OCI-LY7 (cell line): ENCODE measurements at regions not wholly inside any gene's neighbourhood (a gene's known extent, or its start where the extent isn't known, plus 50 kb on each side); places are given as distances from the start of the nearest gene placed in this dataset.

Experiments used
- BruUV-seq: library from RNA; stranded (reverse); fragments of 400-500 nt; replicated peaks from 2 replicates; lab custom pipeline; 2021; lab: Mats Ljungman, UMichigan
- CTCF ChIA-PET: fragments of 300-600 bp; sonication (Branson Sonifier 250); formaldehyde crosslinking; loops from one replicate; lab custom pipeline; 2022; ENCODE audit warnings: antibody characterized with exemption; ENCODE audit not compliant: unreplicated experiment; lab: Charles Lee
- POLR2A ChIA-PET: fragments of 300-600 bp; sonication (Branson Sonifier 250); formaldehyde crosslinking; loops from one replicate; lab custom pipeline; 2022; ENCODE audit warnings: antibody characterized with exemption; lab: Charles Lee
- DNase-seq: peaks from one replicate; pipeline ENCODE4 v3.0.0-alpha.2; 2015; ENCODE audit warnings: low spot score
- H2AFZ ChIP-seq: fragments of 200-600 bp; sonication (generic), shearing (Covaris generic); 2 replicates; pipeline ENCODE4 v1.6.1; 2014; ENCODE audit warnings: mild to moderate bottlenecking, antibody characterized with exemption, low read length, moderate library complexity
- H3K27ac ChIP-seq: fragments of 200-600 bp; sonication (generic); 2 replicates; pipeline ENCODE4 v1.5.1; 2014; ENCODE audit warnings: mixed run types, low read depth, mild to moderate bottlenecking, moderate library complexity, low read length, inconsistent platforms; ENCODE audit not compliant: poor library complexity, severe bottlenecking
- H3K36me3 ChIP-seq: fragments of 200-600 bp; sonication (generic); 2 replicates; pipeline ENCODE4 v1.6.1; 2014; ENCODE audit warnings: mild to moderate bottlenecking, antibody characterized with exemption, low read length, moderate library complexity, mixed read lengths; ENCODE audit not compliant: insufficient read depth
- H3K4me1 ChIP-seq: fragments of 200-600 bp; sonication (generic); 2 replicates; pipeline ENCODE4 v1.5.1; 2014; ENCODE audit warnings: mild to moderate bottlenecking, low read length; ENCODE audit not compliant: insufficient read depth, poor library complexity, severe bottlenecking
- H3K4me2 ChIP-seq: fragments of 200-600 bp; sonication (generic); 2 replicates; pipeline ENCODE4 v1.6.1; 2014; ENCODE audit warnings: mild to moderate bottlenecking, low read length
- H3K4me3 ChIP-seq: fragments of 200-600 bp; sonication (generic); 2 replicates; pipeline ENCODE4 v1.5.1; 2014; ENCODE audit warnings: mild to moderate bottlenecking, low read depth, low read length; ENCODE audit not compliant: poor library complexity, severe bottlenecking
- H3K79me2 ChIP-seq: fragments of 200-600 bp; sonication (generic); 2 replicates; pipeline ENCODE4 v1.6.1; 2016; ENCODE audit warnings: low read depth, mild to moderate bottlenecking, low read length, moderate library complexity, mixed read lengths; ENCODE audit not compliant: insufficient read depth
- H3K9me2 ChIP-seq: fragments of 200-600 bp; sonication (generic); 2 replicates; pipeline ENCODE4 v1.6.1; 2016; ENCODE audit warnings: mild to moderate bottlenecking, low read length, mixed read lengths; ENCODE audit not compliant: insufficient read depth
- H3K9me3 ChIP-seq: fragments of 200-600 bp; sonication (generic); 2 replicates; pipeline ENCODE4 v1.6.1; 2014; ENCODE audit warnings: mild to moderate bottlenecking, mixed run types, low read length, mixed read lengths
- H4K20me1 ChIP-seq: fragments of 200-600 bp; sonication (generic); 2 replicates; pipeline ENCODE4 v1.6.1; 2014; ENCODE audit warnings: mild to moderate bottlenecking, antibody characterized with exemption, low read length, moderate library complexity, mixed read lengths; ENCODE audit not compliant: insufficient read depth
- EZH2phosphoT487 ChIP-seq: fragments of 200-600 bp; sonication (generic); IDR thresholded peaks from 2 replicates; pipeline ENCODE4 v1.6.1; 2018; ENCODE audit warnings: low read depth, borderline replicate concordance, mild to moderate bottlenecking, mixed run types, antibody characterized with exemption, low read length, moderate library complexity, mixed read lengths
- intact Hi-C: fragments of 100-400 bp; cut with micrococcal nuclease; formaldehyde crosslinking; loops from one replicate; pipeline ENCODE4 v1.10.0; 2022; ENCODE audit not compliant: unreplicated experiment
- TF ChIP-seq, protein P1 (sequence below): fragments of 200-600 bp; sonication (generic); conservative IDR thresholded peaks from 2 replicates; pipeline ENCODE4 v1.5.1; 2014; ENCODE audit warnings: mild to moderate bottlenecking, antibody characterized with exemption, low read length, moderate library complexity, mixed read lengths

DNA sequence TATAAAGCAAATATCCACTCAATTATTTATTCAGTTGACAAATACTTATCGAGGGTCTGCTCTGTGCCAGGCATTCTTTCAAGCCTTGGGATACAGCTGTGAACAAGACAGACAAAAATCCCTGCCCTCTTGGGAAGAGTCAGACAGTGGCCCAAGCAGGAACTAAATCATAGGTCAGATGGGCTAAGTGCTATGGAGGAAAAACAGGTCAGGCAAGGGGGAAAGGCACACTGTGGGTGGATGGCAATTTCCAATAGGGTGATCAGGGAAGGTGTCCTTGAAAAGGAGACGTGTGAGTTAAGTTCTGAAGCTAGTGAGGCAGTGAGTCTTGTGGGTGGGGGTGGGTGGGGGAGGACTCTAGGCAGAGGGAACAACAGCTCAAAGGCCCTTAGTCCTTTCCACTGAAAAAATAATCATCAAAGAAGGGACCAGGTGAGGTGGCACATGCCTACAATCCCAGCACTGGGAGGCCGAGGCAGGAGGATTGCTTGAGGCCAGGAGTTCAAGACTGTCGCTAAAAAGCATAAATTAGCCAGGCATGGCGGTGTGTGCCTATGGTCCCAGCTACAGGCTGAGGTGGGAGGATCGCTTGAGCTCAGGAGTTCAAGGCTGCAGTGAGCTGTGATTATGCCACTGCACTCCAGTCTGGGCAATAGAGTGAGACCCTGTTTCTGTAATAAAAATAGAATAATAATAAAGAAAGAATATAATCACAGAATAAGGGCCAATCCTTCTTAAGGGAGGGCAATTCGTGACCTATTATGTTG lies 95.2 kb upstream of the CPEB4 start:
- Histone ChIP-seq H3K4me3 (no peak overlapping the region), H2AFZ (no peak overlapping the region), H3K9me2 (no peaks in the 10 kb centered on the region), H3K79me2 (no peaks in the 10 kb centered on the region), H3K27ac (no peak overlapping the region), H4K20me1 (no peaks in the 10 kb centered on the region), H3K36me3 (no peaks in the 10 kb centered on the region), H3K9me3 (no peaks in the 10 kb centered on the region), H3K4me1 (peaks cover 51% of the 10 kb centered on the region), H3K4me2 (no peak overlapping the region)
- intact Hi-C loops: no loop called here
- no peak for DNase-seq
- ChIA-PET CTCF (interaction anchor here (0.6 kb wide), 1 partner anchor 15 kb away, joined by 3 read pairs; no protein-coding TSS in a partner anchor), POLR2A (interaction anchor here (0.7 to 1.4 kb wide), 5 partner anchors 17 to 1569 kb away, joined by 3 to 5 read pairs (median 3); no protein-coding TSS in a partner anchor)
- TF ChIP-seq, protein P1, sequence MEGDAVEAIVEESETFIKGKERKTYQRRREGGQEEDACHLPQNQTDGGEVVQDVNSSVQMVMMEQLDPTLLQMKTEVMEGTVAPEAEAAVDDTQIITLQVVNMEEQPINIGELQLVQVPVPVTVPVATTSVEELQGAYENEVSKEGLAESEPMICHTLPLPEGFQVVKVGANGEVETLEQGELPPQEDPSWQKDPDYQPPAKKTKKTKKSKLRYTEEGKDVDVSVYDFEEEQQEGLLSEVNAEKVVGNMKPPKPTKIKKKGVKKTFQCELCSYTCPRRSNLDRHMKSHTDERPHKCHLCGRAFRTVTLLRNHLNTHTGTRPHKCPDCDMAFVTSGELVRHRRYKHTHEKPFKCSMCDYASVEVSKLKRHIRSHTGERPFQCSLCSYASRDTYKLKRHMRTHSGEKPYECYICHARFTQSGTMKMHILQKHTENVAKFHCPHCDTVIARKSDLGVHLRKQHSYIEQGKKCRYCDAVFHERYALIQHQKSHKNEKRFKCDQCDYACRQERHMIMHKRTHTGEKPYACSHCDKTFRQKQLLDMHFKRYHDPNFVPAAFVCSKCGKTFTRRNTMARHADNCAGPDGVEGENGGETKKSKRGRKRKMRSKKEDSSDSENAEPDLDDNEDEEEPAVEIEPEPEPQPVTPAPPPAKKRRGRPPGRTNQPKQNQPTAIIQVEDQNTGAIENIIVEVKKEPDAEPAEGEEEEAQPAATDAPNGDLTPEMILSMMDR: no peak
- no peak for TF ChIP-seq EZH2phosphoT487
- no TSS peak for BruUV-seq

DNA sequence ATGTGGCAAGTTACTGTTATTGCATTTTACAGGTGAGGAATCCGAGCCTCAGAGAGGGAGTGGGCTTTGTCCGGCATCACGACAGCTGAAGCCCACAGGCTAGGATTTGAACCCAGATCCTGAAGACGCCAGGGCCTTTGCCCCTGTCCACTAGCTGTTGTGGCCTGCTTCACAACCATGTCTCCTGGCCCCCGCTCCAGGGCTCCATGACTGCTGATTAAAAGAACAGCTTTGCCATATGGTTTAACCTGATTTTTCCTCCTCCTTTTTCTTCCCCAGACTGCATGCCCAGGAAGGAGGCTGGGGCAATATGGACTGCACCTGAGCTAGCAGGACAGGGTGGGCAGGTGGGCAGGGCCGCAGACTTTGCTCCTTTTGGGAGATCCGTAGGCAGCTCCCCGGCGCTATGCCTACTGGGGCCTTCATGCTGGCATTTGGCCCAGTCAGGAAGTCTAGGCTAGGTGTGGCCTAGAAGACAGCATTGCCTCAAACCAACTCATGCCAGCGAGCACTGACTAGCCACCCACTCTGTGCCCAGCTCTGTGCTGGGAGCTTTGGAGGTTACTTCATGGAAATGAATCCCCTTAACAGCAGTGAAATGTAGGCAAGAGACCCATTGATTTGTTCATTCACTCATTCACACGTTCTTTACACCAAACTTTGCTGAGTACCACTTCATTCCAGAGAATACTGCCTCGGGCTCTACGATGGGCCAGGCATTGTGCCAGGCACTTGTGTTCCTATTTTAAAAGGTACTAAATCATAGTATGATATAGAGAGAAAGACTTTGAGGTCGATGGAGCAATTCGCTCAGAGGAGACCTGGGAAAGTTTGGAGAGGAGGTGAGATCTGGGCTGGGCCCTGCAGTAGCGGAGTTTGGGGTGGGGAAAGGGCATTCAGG lies 94.3 kb upstream of the CPEB4 start:
- ChIA-PET CTCF (no interaction called here), POLR2A (interaction anchor here (0.6 to 1.4 kb wide), 5 partner anchors 9 to 110 kb away, joined by 3 to 6 read pairs (median 3); no protein-coding TSS in a partner anchor)
- Histone ChIP-seq H3K9me2 (no peaks in the 10 kb centered on the region), H3K4me1 (peaks cover 45% of the 10 kb centered on the region), H3K27ac (no peak overlapping the region), H3K9me3 (no peaks in the 10 kb centered on the region), H3K36me3 (no peaks in the 10 kb centered on the region), H3K4me3 (no peak overlapping the region), H3K79me2 (no peaks in the 10 kb centered on the region), H4K20me1 (no peaks in the 10 kb centered on the region), H3K4me2 (peak overlapping the region; percentile 35), H2AFZ (no peak overlapping the region)
- intact Hi-C loops: no loop called here
- BruUV-seq: no TSS peak
- TF ChIP-seq, protein P1: no peak
- TF ChIP-seq EZH2phosphoT487: no peak
- no peak for DNase-seq
